MM.1S (cell line): ENCODE measurements at regions not wholly inside any gene's neighbourhood (a gene's known extent, or its start where the extent isn't known, plus 50 kb on each side); places are given as distances from the start of the nearest gene placed in this dataset.

Experiments used
- DNase-seq: peaks from one replicate; pipeline ENCODE4 v3.0.0-alpha.2; 2015
- H2AFZ ChIP-seq: fragments of 300-600 bp; sonication (generic); 2 replicates; pipeline ENCODE4 v1.6.0; 2016; ENCODE audit warnings: antibody characterized with exemption, low read length
- H3F3A ChIP-seq: fragments of 300-600 bp; sonication (generic); 2 replicates; pipeline ENCODE4 v1.6.1; 2016; ENCODE audit warnings: mild to moderate bottlenecking, antibody characterized with exemption, low read length, moderate library complexity, mixed read lengths; ENCODE audit not compliant: insufficient read depth
- H3K27ac ChIP-seq: fragments of 300-600 bp; sonication (generic); 2 replicates; pipeline ENCODE4 v1.5.1; 2016; ENCODE audit warnings: mild to moderate bottlenecking, low read length
- H3K27me3 ChIP-seq: fragments of 300-600 bp; sonication (generic); replicated peaks from 2 replicates; pipeline ENCODE4 v1.6.0; 2016; ENCODE audit warnings: low read length; ENCODE audit not compliant: insufficient read depth
- H3K36me3 ChIP-seq: fragments of 300-600 bp; sonication (generic); replicated peaks from 2 replicates; pipeline ENCODE4 v1.6.1; 2016; ENCODE audit warnings: mild to moderate bottlenecking, low read length, mixed read lengths; ENCODE audit not compliant: insufficient read depth
- H3K4me1 ChIP-seq: fragments of 300-600 bp; sonication (generic); 2 replicates; pipeline ENCODE4 v1.6.1; 2016; ENCODE audit warnings: low read length, mixed read lengths
- H3K4me2 ChIP-seq: fragments of 300-600 bp; sonication (generic); 2 replicates; pipeline ENCODE4 v1.6.0; 2016; ENCODE audit warnings: low read depth, low read length
- H3K4me3 ChIP-seq: fragments of 300-600 bp; sonication (generic); 2 replicates; pipeline ENCODE4 v1.5.1; 2016; ENCODE audit warnings: low read length, mixed read lengths
- H3K79me2 ChIP-seq: fragments of 300-600 bp; sonication (generic); 2 replicates; pipeline ENCODE4 v1.6.1; 2016; ENCODE audit warnings: mixed run types, low read length, mixed read lengths
- H3K9ac ChIP-seq: fragments of 300-600 bp; sonication (generic); 2 replicates; pipeline ENCODE4 v1.6.1; 2016; ENCODE audit warnings: low read length, mixed read lengths
- H3K9me2 ChIP-seq: fragments of 300-600 bp; sonication (generic); replicated peaks from 2 replicates; pipeline ENCODE4 v1.6.1; 2016; ENCODE audit warnings: mild to moderate bottlenecking, low read length, mixed read lengths; ENCODE audit not compliant: insufficient read depth
- H3K9me3 ChIP-seq: fragments of 300-600 bp; sonication (generic); replicated peaks from 2 replicates; pipeline ENCODE4 v1.6.1; 2016; ENCODE audit warnings: mild to moderate bottlenecking, low read length, mixed read lengths; ENCODE audit not compliant: insufficient read depth
- H4K20me1 ChIP-seq: fragments of 300-600 bp; sonication (generic); 2 replicates; pipeline ENCODE4 v1.6.1; 2016; ENCODE audit warnings: mild to moderate bottlenecking, low read length, moderate library complexity, mixed read lengths; ENCODE audit not compliant: insufficient read depth
- EZH2 ChIP-seq: fragments of 300-600 bp; sonication (generic); optimal IDR thresholded peaks from 2 replicates; pipeline ENCODE3; 2017; ENCODE audit warnings: low read depth, mild to moderate bottlenecking, antibody characterized with exemption, low read length, mixed read lengths
- EZH2phosphoT487 ChIP-seq: fragments of 300-600 bp; sonication (generic); IDR thresholded peaks from 2 replicates; pipeline ENCODE4 v1.6.1; 2018; ENCODE audit warnings: antibody characterized with exemption, low read length
- TF ChIP-seq, protein P1 (sequence below): fragments of 300-600 bp; sonication (generic); IDR thresholded peaks from 2 replicates; pipeline ENCODE4 v1.5.1; 2016; ENCODE audit warnings: antibody characterized with exemption, low read length, mixed read lengths

DNA sequence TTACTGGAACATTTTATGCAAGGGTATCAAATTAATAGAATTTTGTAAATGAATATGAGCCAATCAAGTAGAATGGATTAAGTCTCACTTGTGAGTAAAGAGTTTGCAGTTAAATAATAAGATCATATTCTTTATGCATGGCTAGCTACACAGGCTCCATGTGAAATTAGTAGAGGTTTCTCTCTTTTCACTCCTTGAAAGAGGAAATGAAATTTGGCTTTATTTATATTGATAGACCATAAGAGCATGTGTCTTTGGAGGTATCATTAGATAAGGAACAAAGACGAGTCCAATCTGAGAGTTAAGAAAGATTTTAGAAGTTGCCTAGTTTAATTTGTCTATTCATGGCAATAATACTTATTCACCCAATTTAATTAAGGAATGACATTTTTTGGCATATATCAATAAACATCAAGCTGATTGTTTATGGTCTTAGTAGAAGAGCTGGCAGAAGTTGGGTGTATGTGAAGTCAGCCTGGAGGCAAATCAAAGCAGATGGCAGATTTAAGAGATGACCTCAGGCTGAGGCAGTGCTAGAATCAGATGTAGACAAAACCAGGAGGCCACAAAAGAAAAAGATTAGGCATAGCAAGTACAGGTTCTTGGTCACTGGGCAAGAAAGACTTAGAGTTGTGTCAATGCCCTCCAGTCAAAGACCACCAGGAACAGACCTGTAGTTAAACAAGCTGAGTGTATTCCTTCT lies 406.5 kb upstream of the ARHGEF26 start:
- Histone ChIP-seq H3K9me2 (0 out of 2 replicates have a peak, but pooled peaks cover 4% of the 10 kb centered on the region), H3K9me3 (no peaks in the 10 kb centered on the region), H3K4me3 (no peak overlapping the region), H2AFZ (no peak overlapping the region), H3K36me3 (no peaks in the 10 kb centered on the region), H3K27me3 (no peaks in the 10 kb centered on the region), H3K79me2 (no peaks in the 10 kb centered on the region), H3F3A (no peaks in the 10 kb centered on the region), H3K9ac (no peak overlapping the region), H3K4me1 (no peaks in the 10 kb centered on the region), H3K4me2 (no peak overlapping the region), H4K20me1 (no peaks in the 10 kb centered on the region), H3K27ac (no peak overlapping the region)
- TF ChIP-seq EZH2 (no peak), EZH2phosphoT487 (no peak)
- TF ChIP-seq, protein P1, sequence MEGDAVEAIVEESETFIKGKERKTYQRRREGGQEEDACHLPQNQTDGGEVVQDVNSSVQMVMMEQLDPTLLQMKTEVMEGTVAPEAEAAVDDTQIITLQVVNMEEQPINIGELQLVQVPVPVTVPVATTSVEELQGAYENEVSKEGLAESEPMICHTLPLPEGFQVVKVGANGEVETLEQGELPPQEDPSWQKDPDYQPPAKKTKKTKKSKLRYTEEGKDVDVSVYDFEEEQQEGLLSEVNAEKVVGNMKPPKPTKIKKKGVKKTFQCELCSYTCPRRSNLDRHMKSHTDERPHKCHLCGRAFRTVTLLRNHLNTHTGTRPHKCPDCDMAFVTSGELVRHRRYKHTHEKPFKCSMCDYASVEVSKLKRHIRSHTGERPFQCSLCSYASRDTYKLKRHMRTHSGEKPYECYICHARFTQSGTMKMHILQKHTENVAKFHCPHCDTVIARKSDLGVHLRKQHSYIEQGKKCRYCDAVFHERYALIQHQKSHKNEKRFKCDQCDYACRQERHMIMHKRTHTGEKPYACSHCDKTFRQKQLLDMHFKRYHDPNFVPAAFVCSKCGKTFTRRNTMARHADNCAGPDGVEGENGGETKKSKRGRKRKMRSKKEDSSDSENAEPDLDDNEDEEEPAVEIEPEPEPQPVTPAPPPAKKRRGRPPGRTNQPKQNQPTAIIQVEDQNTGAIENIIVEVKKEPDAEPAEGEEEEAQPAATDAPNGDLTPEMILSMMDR = no peak
- DNase-seq = no peak

DNA sequence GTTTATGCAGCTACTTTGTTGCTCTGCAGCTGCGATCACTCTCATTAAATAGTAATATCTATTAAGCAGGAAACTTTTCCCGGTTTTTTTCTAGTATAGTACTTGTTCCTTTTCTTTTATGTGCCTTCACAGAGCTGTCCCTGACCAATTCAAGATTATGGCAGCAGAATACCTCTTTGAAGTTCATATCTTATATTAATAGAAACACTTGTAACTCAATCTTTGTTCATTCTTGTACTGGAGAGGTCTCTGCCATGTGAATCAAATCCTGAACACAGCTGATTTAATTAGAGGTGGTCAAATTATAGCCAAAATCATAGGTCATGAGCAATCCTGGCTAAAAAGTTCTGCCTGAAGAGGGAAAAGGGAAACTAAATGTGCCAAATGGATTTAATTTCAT lies 399.0 kb upstream of the ARHGEF26 start:
- H3K79me2 ChIP-seq = no peaks in the 10 kb centered on the region
- no peaks in the 10 kb centered on the region for H3F3A ChIP-seq
- DNase-seq = no peak
- no peak overlapping the region for H2AFZ ChIP-seq
- TF ChIP-seq, protein P1 = no peak
- TF ChIP-seq EZH2 = no peak
- no peak for TF ChIP-seq EZH2phosphoT487
- H3K9me2 ChIP-seq = no peaks in the 10 kb centered on the region
- no peaks in the 10 kb centered on the region for H3K36me3 ChIP-seq
- H3K4me2 ChIP-seq = no peak overlapping the region
- no peak overlapping the region for H3K27ac ChIP-seq
- H3K9ac ChIP-seq = no peak overlapping the region
- no peaks in the 10 kb centered on the region for H3K27me3 ChIP-seq
- no peaks in the 10 kb centered on the region for H3K4me1 ChIP-seq
- no peaks in the 10 kb centered on the region for H4K20me1 ChIP-seq
- no peaks in the 10 kb centered on the region for H3K9me3 ChIP-seq
- H3K4me3 ChIP-seq = no peak overlapping the region

DNA sequence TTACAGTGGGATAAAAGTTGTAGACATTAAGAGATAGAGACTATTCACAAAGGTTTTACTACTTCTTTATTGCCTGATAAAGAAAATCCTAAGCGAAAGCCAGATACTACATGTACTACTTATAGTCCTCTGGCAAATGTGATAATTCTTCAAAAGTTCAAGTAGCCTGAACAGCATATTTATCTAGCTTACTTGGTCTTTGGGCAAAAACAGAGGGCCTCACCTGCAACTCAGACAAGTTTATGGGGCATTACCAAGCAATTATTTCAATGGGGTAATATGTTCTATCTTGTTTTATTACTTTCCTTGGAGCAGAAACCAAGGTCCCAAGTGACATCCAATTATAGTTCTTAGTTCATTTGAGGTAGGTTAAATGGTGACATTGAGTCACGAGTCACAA lies 390.1 kb upstream of the ARHGEF26 start:
- no peaks in the 10 kb centered on the region for H4K20me1 ChIP-seq
- H3K79me2 ChIP-seq = no peaks in the 10 kb centered on the region
- H3K9me2 ChIP-seq = no peaks in the 10 kb centered on the region
- H3F3A ChIP-seq = no peaks in the 10 kb centered on the region
- H3K36me3 ChIP-seq = no peaks in the 10 kb centered on the region
- no peaks in the 10 kb centered on the region for H3K9me3 ChIP-seq
- no peaks in the 10 kb centered on the region for H3K4me1 ChIP-seq
- no peak overlapping the region for H3K9ac ChIP-seq
- no peak overlapping the region for H3K4me3 ChIP-seq
- no peak overlapping the region for H3K27ac ChIP-seq
- no peak overlapping the region for H2AFZ ChIP-seq
- H3K27me3 ChIP-seq = no peaks in the 10 kb centered on the region
- no peak overlapping the region for H3K4me2 ChIP-seq
- no peak for DNase-seq
- TF ChIP-seq, protein P1 = no peak
- TF ChIP-seq EZH2phosphoT487 (no peak), EZH2 (no peak)
